GM19455 (cell line): ENCODE measurements at regions not wholly inside any gene's neighbourhood (a gene's known extent, or its start where the extent isn't known, plus 50 kb on each side); places are given as distances from the start of the nearest gene placed in this dataset.
"Not testable (repeated sequence)": the region's sequence is repeated elsewhere in the genome, so short reads cannot be mapped to it uniquely, and the experiment has no call there.

ENCODE experiments used
- ATAC-seq: cut with Tn5 transposase; IDR thresholded peaks from one replicate; pipeline ENCODE4 v1.9.1; 2021; ENCODE audit not compliant: unreplicated experiment

DNA sequence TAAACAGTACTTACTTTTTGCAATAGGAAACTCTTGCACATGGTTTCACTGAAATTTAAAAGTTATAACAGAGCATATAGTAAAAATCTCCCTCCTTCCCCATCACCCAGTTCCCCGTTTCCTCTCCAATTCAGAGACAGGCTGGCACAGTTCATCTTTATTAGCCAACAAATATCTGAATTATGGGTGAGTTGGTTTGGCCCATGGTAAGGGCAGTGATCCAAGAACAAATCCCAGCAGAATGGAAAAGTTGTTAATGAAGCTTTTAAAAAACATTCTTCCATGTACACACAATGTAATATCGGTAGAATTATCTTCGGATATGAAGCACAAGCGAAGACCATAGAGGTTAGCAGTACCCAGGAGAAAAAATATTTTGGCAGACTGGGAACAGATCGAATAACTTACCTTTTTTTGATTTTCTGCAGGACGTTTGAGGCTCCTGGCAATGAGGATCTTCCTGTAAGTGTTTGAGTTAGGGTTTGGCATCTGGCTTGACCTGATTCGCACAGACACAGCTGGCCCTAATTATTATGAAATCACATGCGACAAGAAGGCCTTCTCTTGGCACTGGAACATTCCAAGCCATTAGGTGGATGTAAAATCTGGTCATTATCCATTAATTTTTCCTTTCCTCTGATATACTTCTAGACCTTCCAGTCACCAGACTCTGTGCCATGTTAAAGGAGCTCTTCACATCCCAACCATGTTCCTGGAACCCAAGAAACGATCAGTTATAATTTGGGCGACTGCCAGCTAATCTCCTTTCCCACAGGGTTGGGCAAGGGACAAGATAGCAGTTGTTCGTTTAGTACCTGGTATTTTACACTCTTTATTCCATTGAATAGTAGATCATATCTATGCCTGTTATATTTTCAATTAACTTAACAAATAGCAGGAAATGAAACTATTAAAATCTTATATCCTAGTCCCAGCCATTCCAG, 139.4 kb upstream of the TSC22D1 start:
- no peak for ATAC-seq

DNA sequence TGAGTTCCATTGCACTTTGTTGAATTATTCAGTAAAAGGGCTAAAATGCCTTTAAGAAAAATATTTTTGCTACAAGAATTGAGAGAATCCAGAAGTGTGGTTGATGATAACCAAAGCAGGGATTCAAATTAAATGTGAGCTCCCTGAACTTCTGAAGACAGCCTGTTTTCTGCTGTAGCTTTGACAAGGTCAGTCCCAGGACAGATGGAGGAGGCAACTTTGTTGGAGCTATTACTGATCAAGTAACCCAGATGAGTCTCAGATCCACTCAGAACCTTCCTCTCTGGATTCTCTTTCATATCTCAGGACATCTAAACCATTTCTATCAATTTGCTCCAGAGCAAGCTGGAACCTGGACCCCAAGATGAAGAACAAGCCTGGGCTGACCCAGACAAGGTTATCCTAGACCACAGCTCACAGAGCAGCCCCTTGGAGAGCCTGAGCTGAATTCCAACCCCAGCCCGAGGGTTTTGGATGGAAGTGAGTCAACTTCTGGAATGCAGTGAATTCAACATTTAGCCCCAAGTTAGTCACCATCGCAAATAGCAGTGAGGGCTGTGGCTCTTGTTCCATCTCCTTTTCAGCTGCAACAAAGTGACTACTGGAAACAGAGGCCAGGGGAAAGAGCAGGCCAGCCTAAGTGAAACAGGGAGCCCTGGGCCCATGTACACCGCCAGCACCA, 137.8 kb upstream of the TSC22D1 start:
- ATAC-seq, result no peak

DNA sequence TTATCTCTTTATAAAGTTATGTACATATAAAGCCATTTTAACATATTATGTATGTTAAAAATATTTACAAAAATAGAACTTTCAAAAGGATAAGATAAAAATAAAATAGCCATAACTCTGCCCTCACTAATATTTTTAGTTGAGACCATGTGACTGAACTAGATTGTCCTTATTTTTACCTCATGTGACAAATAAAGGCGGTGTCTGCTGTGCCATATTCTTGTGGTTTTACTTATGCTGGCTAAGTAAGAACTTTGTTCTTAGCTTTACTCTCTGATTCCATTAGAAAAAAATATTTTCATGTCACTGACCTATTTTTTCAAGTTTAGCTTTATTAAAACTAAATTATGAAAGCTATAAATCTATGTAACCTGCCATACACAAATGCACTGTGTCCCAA, 135.6 kb upstream of the TSC22D1 start:
- ATAC-seq, result no peak

DNA sequence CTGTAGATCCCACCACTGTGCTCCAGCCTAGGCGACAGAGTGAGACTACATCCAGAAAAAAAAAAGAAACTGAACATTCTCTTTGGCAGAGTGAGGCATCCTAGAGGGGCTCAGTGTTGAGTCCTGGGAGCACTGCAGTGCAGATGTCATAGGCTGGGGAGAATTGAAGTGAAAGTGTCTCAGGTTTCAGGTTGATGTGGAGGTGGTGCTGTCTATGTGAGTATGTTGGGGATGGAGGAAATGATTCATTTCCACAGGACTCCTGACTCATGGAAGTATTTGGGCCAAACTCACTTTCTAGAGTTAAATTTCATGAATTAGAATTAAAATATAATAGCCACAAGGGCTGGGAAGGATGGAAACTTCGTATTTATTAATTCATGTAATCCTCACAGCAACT, 134.4 kb upstream of the TSC22D1 start:
- ATAC-seq, result no peak

DNA sequence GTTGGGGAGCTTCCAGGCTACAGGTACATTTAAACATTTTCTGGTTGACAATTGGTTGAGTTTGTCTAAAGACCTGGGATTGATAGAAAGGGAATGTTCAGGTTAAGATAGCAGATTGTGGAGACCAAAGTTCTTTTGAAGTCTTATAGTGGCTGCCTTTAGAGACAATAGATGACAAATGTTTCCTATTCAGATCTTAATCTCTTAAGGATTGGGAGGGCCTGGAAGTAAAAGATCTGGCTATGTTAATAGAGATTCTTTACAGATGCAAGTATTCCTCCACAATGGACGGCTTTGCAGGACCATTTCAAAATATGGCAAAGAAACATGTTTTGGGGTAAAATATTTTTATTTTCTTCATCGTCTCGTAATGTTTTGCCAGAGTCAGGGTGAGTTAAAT, 128.7 kb upstream of the TSC22D1 start:
- ATAC-seq, result not testable (repeated sequence)

DNA sequence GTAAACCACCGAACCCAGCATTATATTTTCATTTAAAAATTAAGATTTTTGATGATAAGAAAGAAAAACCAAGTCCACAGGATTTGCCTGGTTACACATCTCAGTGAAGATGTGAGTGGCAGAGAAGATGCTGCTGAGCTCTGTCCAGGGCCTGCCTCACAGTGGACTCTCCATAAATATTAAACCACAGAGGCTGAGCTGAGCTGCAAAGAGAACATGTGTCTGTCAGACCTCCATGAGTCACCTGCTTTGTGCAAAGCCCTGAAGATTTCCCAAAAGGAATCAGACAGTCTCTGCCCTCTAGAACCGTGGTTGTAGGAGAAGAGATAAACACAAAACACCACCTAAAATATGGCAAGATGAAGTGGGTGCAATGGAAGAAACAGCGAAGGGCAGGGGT, 127.2 kb upstream of the TSC22D1 start:
- no peak for ATAC-seq

DNA sequence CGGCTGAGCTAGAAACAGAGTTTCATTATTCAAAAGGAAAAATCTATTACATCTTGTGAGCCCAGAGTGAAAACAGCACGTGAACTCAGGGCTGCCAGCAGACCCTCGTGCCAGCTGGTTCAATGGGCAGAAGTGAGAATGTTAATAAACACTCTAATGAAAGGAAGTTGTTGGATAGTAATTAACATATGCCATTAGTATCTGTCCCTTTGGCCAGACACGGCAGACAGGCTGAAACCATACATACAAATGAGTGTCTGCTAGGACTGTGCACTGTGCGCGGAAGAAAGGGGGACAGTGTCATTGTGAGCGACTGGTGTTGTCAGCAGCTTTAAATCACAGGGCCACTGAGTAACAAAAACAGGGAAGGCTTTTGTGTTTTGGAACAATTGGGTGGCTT, 121.9 kb upstream of the TSC22D1 start:
- no peak for ATAC-seq

DNA sequence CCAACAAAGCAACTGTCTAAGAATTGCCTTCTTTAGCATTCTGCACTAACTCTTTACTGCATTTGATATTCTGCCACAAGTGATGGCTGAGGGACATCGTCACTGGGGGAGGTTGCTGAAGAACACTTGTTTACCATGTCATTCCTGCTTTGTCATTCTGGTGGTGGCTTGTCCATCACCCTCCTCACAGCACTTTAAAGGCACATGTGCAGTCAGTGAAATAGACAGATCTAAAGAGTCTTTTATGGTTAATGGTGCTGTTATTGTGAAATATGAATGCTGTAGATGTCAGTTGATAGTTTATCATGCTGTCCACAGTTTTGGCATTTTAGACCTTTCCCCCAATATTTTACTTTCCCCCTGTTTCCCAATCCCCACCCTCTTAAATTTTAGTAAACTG, 120.9 kb upstream of the TSC22D1 start:
- no peak for ATAC-seq

DNA sequence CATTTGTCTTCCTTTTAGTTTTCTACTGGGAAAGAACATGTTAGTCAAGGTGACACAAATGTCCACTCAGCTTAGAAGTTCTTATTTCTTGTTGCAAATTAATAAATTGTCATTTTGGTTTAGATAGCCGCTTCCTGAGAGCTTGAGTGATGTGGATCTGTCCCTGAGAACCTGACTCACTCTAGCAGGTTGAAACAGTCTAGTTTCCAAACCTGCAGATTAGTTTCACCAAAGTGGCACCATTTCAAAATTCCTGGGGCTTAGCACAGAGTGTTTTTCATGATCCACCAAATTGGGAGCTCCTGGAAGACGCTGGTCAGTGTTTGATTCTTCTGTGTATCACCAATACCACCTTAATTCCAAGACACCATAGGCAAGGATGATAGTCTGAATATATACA, 119.4 kb upstream of the TSC22D1 start:
- ATAC-seq, result no peak

DNA sequence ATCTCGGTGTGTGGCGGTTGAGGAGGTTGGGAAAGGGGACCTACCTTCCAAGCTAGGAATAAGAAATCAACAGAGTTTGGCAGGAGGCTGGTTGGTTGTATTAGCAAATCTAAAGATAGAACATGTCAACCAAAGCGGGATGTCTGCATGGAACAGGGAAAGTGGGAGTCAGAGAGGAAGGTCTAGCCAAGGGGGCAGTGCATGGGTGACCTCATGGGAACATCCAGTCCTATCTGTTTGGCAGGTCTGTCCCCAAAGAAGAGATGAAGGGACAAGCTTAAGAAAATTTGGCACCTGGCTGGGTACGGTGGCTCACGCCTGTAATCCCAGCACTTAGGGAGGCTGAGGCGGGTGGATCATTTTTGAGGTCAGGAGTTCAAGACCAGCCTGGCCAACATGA, 118.7 kb upstream of the TSC22D1 start:
- no peak for ATAC-seq

DNA sequence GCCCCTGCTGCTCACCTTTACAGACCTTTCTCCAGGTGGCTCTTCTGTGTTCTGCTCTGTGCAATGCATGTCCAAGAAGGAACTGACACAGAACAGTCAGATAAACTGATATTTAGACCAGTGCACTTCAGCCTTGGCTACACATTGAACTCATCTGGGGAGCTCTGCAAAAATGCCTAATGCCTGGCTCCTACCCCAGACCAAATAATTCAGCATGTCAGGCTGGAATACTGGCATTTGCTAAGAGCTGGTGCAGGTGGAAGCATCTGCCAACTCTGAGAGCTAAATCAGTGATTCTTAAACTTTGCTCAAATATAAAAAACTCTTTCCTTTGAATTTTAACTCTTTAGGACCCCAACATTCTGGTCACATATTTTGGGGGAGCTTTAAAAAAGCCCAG, 118.2 kb upstream of the TSC22D1 start:
- ATAC-seq, result no peak

DNA sequence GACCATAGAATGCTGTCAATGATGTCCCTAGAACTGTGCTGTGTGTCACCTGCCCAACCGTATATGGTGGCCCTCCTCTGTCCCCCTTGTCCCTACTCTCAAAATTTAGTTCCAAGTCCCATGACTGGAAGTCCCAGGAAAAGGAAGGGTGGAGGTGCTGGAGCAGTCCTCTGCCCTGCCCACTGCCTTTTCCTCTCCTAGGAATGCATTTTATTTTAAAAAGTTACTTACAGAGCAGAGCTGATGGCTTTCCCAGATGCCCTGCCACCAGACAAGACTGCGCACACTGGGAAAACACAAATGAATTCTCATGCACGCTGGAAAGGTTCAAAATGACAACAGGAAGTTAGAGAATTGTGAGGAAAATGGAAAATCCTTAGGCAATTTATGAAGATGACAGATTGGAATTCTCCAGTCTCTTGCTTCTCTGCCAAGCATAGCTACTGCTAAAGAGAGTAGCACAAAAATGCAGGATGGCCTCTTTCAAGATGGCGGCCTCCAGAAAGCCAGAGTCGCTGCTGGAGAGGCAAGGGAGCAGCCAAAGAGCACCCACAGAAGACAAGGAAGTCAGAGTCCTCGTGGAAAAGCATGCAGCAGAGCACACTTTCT, 117.1 kb upstream of the TSC22D1 start:
- ATAC-seq, result no peak

DNA sequence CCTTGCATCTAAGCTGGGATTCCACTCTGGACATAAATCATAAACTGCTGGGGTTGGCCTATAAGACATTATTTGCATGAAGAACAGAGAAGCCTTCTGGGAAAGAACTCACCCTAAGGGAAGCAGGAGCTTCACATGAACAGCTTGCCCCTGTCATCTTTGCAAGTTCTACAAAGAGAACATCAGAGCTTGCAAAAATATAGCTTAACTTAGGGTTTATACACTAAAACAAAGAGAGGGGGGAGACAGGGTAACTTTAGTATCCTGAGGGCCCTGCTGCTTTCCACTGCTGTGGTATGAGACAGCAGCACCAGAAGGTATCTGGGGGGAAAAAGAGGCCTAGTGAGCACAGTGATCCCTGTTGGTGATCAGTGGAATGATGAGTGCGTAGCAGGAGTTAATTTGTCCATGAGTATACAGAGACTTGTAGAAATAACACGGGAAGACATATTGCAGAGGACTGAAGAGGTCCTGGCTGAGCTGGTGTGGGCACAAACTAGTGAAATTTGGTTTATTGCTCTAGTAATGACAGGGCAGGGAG, 116.1 kb upstream of the TSC22D1 start:
- ATAC-seq, result no peak

DNA sequence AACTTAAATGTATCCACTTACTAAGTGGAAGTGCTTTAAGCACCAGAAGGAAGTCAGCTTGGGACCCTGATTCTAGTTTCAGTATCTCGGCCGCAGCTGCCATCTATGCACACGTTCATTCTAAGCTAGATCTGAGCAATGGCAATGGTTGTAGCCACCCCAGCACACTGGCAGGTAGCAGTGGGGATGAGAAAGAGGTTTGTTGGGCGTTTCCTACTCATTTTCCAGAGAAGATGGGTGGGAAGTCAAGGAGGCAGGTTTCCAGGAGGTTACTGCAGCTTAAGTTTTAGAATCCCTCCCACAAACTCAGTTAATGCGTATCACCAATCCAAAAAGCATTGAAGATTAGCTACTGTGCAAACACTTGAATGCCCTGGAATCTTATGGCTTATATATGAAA, 114.2 kb upstream of the TSC22D1 start:
- no peak for ATAC-seq

DNA sequence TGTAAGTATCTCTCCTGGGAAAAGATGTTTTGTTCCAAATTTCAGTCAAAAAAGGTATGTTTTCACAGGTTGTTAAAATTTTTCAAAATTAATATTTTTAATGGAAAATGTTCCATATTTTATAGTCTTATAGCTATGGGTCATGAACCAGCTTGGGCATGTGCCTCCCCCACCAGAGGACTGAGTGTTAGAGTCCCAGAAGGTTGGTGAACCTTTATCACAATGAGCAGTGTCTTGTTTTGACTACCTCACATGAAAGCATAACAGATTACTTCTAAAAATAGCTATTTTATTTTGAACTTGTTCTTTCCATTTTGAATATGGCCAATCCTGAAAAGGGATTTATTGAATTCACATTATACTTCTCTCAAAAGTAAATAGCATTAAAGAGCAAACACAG, 112.5 kb upstream of the TSC22D1 start:
- no peak for ATAC-seq

DNA sequence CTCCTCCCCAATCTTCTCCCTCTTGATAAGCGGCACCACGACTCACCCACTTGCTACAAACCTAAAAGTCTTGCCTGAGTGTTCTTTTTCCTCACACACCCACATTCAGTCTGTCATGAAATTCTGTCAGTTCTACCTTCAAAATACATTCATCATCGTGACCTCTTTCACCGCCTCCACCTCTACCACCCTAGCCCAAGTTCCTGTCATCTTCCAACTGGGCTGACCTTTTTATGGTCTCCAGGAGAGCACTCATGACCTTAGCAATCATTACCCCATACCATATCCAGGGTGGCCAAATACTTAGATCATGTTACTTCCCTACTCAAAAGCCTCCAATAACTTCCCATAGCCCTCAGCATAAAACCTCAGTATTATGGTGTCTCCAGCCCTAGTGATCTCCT, 110.4 kb upstream of the TSC22D1 start:
- ATAC-seq, result no peak

DNA sequence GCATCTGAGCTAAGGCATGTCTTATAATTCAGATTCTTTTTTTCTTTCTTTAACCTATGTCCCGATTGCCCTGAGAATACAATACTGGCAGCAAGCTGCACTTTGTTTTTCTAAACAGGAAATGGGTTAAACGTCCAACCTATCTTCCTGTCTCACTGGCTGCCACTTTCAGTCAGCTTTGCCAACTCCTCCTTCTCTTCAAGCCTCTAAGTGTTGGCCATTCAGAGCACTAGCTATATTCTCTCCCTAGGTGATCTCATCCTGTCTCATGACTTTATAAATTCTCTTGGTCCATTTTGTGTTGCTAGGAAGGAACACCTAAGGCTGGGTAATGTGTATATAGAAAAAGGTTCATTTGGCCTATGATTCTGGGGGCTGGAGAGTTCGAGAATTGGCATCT, 109.5 kb upstream of the TSC22D1 start:
- no peak for ATAC-seq

DNA sequence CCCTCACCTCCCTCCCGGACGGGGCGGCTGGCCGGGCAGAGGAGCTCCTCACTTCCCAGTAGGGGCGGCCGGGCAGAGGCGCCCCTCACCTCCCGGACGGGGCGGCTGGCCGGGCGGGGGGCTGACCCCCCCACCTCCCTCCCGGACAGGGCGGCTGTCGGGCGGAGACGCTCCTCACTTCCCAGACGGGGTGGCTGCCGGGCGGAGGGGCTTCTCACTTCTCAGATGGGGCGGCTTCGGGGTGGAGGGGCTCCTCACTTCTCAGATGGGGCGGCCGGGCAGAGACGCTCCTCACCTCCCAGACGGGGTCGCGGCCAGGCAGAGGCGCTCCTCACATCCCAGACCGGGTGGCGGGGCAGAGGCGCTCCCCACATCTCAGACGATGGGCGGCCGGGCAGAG, 106.3 kb upstream of the TSC22D1 start:
- not testable (repeated sequence) for ATAC-seq

DNA sequence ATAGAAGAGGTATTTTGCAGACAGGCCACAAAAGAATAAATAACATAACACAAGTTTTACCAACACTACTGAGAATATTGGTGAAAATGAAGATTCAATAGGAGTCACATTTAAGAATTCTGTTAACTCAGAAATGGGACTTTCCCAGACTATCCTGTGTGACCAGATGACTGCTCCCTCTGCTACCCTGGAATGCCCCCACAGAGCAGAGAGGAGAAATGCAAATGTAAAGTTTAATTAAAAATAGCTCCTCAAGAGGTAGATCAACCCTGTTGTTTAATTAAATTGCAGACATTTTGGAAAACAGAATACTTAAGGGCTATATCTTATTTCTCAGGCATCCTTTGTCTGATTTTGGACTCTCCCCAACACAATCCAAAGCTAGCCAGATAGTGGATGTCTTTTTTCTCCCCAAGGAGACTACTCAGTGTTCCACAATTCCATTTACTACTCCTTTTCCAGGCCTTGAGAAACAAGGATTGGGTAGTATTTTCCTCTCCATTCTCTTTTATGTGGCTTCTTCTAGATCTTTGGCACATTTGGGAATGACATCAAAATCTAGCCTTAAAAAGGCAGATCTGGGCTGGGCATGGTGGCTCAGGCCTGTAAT, 104.7 kb upstream of the TSC22D1 start:
- no peak for ATAC-seq

DNA sequence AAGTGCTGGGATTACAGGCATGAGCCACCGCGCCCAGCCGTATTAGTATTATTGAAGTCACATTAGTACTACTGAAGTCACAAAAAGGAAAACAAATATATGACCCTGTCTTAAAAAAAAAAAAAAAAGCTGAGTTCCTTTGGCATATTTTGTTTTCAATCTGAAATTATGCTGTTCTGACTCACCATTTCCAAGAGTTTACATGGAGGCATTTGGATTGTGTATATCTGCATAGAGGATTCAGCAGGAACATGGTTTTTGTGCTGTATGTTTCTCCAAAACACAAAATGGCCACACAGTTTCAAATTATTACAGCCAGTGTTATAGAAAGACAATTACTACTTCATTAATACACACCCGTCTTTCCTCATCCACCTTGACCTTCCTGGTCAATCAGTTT, 103.5 kb upstream of the TSC22D1 start:
- ATAC-seq, result no peak

DNA sequence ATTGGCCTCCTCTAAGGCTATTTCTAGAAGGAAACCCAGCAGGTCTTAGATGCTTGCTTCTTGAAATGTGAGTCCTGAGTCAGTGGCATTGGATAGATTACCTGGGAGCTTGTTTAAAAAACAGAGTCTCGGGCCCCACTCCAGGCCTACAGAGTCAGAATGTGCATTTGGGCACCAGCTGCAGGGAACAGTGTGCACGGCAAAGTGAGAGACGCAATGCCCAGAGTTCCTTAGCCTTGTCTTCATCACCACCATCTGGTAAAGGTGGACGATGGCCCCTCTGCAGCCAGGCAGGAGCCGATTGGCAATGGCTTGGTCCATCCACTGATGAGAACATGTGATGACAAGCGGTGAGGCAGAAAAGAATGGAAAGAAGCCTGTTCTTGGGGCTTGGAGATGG, 102.1 kb upstream of the TSC22D1 start:
- ATAC-seq, result no peak
